Activated gamma-delta T cell treated with anti-CD3 and anti-CD28 coated beads, Interleukin-2, amount 50 U/mL, for 16 hours (primary cell): ENCODE measurements at regions not wholly inside any gene's neighbourhood (a gene's known extent, or its start where the extent isn't known, plus 50 kb on each side); places are given as distances from the start of the nearest gene placed in this dataset.

Experiments used
- DNase-seq: peaks from one replicate; pipeline ENCODE4 v3.0.0-alpha.2; 2020; ENCODE audit warnings: low read depth

GRCh38 chr18:22625406-22625805, 207.7 kb upstream of the CTAGE1 start:
- DNase-seq = no peak

GRCh38 chr18:22626771-22627170, 209.1 kb upstream of the CTAGE1 start:
- DNase-seq = no peak

- DNase-seq = no peak
These were observed 209.8 kb upstream of the CTAGE1 start for GRCh38 chr18:22627506-22627905.

DNA sequence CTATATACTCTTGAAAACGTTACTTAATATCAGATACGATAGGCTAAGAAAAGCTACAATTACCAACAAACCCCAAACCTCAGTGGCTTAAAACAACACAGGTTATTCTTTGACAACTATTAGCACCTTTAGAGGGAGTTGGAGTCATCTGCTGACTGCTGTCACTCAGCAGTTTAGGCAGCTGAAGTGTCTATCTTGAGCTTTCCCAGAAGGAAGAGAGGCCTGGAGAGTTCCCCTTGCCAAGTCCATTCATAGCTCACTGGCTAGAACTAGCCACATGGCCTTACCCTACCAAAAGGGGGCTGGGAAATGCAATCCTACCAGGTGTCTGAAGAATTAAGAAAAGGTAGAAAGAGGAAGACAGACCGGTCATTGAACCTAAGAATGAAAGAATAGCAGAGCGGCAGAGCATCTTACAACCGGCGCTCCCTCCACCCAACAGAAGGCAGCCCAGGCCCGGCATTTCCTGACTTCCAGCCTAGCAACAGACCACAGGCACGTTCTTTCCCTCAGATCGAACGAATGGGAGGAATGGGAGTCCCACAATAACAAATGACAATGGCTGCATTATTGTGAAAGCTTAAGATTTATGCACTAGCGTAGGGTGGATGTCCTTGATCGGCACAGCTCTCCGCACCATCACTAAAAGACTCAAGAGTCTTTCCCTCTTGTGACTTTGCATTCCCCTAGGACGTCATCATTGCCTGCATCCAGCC, 211.2 kb upstream of the CTAGE1 start:
- DNase-seq = no peak

DNA sequence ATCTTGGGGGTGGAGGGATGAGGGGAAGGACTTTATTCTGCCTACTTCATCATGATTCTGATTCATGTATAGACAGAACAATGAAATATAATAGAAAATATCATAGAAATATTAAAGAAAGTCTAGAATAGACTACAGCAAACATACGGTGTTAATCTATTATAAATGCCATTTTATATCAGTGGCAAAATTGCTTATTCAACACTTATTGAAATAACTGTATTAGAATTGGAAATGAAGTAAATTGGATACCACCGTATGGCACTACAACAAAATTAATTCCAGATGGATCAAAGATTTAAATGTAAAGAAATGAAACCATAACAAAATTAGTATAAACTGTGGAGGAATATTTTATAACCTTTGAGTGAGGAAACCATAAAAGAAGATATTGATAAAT, 213.3 kb upstream of the CTAGE1 start:
- no peak for DNase-seq

DNA sequence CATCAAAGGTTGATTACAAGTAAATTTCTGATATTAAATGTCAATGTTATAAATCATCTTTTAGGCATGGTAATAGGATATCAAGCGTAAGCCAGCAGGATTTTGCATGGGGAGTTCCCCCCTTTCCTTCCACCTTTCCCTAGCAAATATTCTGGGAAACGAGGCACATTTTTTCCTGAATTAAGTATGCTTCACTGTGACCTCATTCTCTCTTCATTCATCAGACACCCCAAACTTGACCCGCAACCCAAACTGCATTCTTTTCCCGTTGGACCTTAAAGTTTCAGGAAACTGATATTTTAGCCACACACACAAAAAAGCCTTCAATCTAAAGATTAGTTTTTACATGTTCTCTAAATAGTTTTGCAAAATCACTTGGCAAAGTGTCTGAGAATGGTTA, 214.5 kb upstream of the CTAGE1 start:
- no peak for DNase-seq

DNA sequence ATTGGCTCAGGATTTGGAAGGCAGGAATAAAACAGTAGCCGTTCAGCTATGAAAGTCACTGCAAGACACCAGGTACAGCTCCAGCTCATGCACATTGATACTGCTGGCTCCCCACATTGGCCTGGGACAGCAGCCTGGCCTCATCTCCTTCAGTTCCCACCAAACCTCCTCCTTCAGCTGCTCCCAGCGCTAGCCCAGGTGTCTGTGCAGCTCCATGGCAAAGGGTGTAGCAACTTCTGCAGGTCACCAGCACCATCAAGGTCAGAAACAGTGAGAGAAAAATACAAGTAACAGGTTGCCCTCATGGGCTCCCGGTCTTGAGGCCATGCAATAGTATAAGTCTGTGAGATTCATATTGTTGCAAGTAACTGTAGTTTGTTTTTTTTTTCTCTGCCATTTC, 216.7 kb upstream of the CTAGE1 start:
- no peak for DNase-seq

DNA sequence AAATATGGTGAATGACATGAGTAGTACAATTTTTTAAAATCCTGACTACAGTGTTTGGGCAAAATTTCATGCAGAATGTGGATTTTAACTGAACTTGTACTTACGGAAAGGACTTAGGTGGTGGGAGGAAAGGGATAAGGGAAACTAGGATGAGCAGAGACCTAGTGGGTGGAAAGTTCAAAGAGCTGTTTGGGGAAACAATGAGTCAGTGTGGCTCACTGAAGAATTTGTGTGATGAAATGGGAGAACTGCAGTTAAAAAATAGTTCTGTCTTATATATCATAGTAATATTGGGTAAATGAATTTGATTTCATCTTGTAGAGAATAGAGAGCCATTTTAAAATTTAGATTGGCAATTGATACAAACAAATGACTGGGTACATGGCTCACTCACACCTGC, 220.1 kb upstream of the CTAGE1 start:
- no peak for DNase-seq

DNA sequence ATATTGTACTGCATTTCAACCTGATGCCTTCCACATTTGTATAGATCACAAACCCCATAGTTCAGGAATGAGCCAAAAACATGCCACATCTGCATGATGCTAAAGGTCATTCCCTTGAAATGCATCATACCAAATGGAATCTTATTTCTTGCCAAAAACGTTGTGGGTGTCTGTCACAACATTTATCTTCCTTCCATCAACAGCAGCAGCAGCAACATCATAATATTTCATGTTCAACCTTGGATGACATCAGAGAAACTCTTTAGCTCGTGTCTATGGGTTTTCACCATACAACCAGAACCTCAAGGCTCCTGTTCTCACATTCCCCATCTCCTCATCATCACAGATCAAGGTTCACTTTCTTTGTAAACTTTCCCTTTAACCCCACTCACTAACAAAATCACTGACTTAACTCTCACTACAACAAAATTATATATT, 221.3 kb upstream of the CTAGE1 start:
- DNase-seq = no peak

DNA sequence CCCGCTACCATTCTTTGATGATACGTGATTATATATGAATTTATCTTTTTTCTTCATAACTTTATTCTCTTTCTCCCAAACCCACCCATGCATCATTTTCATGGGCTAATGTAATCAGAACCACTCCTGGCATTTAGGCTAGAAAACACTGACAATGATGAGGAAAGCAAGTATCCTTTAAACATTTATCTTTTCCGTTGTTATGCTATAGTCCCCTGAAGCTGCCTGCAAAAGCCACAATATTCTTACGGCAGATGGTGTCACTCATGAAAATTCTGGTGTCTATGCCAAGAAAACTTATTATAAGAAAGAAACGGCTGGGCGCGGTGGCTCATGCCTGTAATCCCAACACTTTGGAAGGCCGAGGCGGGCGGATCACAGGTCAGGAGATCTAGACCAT, 221.8 kb upstream of the CTAGE1 start:
- DNase-seq = no peak

GRCh38 chr18:22640281-22640842, 222.6 kb upstream of the CTAGE1 start:
- DNase-seq = no peak

GRCh38 chr18:22641958-22642357, 224.2 kb upstream of the CTAGE1 start:
- DNase-seq = no peak

DNA sequence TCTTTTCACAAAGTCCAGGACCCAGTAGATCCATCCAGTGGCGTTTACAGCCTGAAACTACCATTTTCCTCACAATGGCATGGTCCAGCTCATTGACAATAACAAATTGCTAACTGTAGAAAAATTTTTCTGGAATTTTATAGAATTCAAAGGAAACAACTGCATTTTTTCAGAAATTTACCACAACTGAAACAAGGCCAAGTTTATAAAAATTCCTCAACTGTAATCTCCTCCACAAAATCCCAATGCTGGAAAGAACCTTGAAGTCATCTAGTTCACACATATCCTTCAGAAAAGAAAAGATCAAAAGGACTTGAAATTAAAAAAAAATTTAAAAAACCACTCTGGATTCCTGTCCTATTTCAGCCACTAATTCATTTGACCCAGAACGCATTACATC, 226.0 kb upstream of the CTAGE1 start:
- DNase-seq = no peak

DNA sequence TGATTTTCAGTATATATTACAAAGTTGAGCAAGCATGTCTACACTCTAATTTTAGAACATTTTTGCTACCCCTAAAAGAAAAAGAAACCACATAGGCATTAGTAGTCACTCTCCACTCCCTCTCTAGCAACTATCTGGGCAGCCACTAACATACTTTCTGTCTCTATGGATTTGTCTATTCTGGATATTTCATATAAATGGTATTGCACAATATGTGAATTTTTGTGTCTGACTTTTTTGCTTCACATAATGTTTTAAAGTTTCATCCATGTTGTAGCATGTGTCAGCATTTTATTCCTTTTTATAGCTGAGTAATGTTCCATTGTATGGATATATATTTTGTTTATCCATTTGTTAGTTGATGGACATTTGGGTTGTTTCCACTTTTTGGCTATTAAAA, 232.5 kb upstream of the CTAGE1 start:
- DNase-seq = no peak

GRCh38 chr18:22657619-22658018, 239.9 kb upstream of the CTAGE1 start:
- DNase-seq = no peak

DNA sequence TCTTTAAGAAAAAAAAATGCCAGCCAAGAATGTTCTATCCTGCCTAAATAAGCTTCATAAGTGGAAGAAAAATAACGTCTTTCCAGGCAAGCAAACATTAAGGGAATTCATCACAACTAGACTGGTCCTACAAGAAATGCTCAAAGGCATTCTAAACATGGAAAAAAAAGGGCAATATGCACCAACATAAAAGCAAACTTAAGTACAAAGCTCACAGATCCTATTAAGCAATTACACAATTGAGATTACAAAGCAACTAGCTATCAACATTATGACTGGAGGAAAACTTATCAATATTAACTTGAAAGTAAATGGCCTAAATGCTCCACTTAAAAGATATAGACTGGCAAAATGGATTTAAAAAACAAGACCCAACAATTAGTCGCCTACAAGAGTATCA, 240.6 kb upstream of the CTAGE1 start:
- DNase-seq = no peak

GRCh38 chr18:22663378-22663777, 245.7 kb upstream of the CTAGE1 start:
- no peak for DNase-seq

- no peak for DNase-seq
These were observed 248.8 kb upstream of the CTAGE1 start for GRCh38 chr18:22666411-22666940.

- DNase-seq = no peak
These were observed 249.4 kb upstream of the CTAGE1 start for GRCh38 chr18:22667156-22667555.

DNA sequence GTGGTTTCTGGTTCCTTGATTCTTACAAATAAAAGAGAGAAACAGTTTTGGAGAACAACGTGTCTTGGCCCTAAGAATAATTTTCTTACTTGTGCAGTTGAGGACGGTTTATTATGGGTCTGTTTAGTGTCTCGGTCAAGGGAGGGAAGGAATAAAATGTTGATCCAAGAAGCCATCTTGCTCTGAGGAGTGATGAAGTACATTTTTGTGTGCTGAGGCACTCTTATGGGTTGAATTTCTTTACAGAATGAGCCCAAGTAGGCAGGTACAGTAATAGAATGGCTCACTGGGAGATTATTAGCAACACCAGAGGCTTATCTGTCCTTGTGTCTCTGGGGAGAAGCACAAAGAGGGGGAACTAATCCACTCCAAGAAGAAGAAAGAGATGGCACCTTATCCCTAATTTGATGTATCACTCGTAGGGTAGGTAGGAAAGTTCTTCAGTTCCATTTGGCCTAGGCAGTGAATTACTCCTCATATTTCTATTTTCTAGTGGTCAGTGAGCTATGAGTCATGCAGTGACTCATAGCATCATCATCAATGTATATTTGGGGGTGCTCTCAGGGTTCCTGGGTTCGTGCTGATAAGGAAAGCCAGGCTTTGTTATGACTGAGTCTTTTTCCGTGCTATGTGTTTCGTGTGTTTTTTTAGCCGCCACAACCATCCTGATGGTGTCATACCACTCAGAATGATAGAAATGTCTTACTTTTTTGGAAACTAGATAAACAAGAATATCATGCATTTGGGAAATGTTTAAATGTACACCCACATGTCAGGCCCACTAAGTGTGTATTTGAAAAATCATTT, 250.1 kb upstream of the CTAGE1 start:
- no peak for DNase-seq

DNA sequence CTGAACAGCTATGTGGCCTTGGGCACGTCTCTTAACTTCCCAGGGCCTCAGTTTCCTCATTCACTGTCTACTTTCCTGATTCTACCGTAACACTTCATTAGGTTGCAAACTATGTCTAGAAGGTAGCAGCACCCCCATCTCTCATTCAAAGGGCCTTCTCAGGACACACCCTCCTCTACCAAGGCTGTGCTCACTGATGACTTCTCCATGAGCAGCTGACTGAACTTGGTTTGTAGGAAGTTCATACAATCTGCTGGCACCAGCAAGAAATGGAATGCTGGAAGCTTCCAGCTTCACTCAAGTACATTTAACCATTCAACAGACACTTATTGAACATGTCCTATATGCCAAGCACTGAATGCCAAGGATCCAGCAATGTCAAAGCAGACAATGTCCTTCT, 250.8 kb upstream of the CTAGE1 start:
- DNase-seq = no peak

GRCh38 chr18:22670914-22671313, 253.2 kb upstream of the CTAGE1 start:
- DNase-seq = no peak
